ENCODE measurements at regions not wholly inside any gene's neighbourhood (a gene's known extent, or its start where the extent isn't known, plus 50 kb on each side); places are given as distances from the start of the nearest gene placed in this dataset.
"Not testable (repeated sequence)": the region's sequence is repeated elsewhere in the genome, so short reads cannot be mapped to it uniquely, and the experiment has no call there.

DNA sequence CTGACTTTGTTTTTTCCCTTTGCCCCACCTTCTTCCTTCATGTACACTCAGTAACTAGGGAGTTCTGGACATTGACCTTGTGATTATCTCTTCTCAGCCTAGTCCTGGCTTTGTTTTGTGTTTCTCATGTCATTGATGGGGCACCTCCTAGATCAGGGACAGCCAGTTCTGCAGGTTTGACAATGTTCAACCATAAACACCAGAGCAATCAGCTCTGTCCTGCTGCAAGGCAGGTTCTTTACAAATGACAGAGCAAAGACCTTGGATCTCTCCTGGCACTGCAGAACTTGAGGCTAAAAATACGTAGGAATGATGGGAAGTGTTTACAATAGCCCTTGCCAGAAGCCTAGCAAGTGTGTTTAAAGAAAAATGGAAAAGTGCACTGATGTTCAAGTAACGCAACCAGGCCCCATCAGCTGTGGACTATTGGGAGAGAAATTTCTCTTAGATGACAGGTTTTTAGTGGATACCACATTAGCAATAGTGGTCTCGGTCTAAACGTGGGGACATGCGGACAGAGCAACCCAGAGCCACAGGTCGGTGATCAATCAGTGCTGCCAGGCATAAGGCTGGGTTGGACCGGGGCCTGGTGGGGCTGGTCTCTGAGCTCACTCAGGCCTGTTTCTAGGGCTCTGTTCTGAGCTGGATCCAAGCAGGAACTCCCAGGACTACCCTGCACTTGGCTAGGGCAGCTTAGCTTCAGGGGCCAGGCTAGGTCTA lies 76.8 kb downstream of the SOWAHC start:
- DNase-seq (ENCODE audit: low spot score): peak; percentile 97

DNA sequence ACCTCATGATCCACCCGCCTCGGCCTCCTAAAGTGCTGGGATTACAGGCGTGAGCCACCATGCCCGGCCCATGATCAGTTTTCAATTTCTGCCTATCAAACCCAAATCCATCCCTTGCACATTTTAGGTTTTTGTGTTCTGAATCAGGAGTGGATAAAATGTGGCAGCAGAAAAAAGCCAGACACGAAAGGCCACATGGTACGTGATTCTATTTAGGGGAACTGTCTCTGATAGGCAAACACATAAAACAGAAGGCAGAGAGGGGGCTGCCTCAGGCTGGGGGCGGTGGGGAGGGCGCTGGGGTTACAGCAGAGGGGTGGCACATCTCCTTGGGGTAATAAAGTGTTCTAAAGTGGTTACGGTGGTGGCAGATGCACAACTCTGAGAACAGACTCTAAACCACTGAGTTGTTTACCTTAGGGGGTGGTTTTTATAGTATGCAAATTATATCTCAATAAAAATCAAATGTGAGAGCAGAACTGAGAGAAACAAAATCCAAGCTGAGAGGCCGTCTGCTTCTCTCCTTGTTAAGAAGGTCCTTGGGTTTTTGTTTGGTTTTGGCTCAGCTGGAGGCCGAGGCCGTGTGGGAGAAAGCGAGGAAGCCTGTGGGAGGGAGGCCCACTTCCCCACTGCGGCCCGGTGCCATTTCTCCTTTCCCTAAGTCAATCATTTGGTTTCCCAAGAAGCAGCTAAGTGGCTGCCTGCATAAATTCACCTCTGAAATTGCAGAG lies 78.0 kb downstream of the SOWAHC start:
- no peak for DNase-seq (ENCODE audit: low spot score)

DNA sequence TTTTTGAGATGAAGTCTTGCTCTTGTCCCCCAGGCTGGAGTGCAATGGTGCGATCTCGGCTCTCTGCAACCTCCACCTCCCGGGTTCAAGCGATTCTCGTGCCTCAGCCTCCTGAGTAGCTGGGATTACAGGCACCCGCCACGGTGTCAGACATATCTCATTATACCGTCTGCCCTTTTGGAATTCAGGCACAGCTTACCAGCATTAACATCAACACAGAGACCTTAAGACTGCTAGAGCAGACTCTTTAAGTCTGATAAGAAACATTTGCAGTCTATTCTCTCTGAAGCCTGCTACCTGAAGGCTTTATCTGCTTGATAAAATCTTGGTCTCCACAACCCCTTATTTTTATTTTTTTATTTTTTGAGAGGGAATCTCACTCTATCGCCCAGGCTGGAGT lies 78.7 kb downstream of the SOWAHC start:
- DNase-seq (ENCODE audit: low spot score): not testable (repeated sequence)

DNA sequence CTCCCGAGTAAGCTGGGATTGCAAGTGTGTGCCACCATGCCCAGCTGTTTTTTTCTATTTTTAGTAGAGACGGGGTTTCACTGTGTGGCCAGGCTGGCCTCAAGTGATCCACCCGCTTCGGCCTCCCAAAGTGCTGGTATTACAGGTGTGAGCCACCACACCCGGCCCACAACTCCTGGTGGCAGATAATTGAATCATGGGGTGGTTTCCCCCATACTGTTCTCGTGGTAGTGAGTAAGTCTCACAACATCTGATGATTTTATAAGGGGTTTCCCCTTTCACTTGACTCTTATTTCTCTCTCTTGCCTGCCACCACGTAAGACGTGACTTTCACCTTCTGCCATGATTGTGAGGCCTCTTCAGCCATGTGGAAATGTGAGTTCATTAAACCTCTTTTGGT lies 79.1 kb downstream of the SOWAHC start:
- not testable (repeated sequence) for DNase-seq (ENCODE audit: low spot score)

DNA sequence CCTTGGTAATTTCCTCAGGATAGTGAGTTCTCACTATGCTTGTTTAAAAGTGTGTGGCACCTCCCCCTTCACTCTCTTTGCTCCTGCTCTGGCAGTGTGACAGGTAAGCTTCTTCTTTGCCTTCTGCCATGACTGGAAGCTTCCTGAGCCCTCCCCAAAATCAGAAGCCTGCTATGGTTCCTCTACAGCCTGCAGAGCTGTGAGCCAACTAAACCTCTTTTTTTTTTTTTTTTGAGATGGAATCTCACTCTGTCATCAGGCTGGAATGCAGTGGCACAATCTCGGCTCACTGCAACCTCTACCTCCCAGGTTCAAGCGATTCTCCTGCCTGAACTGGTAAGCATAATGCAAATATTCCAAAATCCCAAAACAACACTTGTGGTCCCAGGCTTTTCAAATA lies 80.0 kb downstream of the SOWAHC start:
- no peak for DNase-seq (ENCODE audit: low spot score)

DNA sequence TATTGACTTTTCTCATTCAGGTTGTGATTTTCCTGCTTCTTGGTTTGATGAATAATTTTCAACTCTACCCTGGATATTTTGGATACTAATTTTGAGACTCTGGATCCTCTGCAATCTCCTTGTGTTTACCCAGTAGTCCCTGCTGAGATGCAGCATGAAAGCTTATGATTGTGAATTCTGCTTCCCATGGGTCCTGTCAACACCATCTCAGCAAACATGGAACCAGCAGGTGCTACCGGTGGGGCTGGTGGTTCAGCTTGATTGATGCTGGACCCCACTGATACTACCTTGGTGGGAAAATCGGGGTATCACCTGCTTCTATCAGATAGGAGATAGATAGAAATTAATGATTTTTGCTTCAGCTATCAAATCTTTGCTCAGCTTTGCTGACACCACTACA lies 81.1 kb downstream of the SOWAHC start:
- no peak for DNase-seq (ENCODE audit: low spot score)

DNA sequence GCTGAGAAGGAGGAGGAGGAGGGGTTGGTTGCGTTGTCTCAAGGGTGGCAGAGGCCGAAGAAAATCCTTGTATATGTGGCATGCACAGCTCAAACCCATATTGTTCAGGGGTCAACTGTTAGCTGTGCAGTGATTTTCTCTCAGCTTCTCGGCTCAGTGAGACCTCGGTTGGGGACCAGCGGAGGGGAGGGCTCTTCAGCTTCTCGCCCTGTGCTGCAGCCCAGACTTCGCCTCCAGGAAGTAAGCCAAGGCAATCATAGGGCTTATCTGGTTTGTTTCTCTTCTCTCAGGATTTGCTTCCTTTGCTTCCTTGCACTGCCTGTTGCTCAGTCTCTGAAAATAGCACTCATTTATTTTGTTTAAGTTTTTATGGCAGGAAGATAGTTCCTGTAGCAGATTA lies 85.5 kb downstream of the SOWAHC start:
- DNase-seq (ENCODE audit: low spot score): peak; percentile 58

DNA sequence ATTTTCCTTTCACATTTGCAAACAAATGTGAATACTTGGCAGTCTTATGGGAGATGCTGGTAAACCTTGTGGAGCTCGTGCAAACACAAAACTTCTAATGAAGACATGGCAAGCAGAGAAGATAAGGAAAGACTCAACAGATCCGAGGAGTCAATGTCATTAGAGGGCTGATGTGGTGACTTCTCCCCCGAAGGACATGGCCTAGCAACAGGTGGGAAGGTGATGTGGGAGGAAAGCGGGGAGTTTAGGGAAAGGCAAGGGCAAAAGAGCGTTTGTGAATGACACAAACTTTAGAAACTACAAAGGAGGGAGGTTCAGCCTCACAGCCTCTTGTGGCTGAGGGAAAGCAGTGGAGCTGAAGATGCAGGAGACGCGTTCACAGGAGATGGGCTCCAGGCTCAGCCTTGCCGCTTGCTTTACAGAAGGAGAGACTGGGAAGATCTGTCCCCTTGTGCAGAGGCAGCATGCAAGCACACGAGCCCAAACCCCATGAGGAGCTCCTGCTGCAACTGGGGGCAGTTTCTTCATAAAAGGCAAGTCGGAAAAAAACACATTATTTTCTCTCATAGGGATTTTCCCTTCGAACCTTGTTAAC lies 86.6 kb downstream of the SOWAHC start:
- no peak for DNase-seq (ENCODE audit: low spot score)

DNA sequence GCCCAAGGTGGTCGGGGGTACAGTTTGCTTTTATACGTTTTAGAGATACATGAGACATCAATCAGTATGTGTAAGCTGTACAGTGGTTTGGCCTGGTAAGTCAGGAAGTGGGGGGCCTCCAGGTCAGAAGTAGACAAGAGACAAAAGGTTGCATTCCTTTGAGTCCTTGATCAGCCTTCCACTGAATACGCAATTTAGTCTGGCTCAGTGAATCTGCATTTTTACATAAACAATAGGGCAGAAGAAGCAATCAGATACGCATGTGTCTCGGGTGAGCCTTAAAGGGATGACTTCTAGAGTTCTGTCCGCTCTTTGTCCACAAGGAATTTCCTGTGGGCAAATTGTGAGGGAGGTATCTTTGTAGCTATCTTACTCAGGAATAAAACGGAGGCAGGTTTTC lies 87.2 kb downstream of the SOWAHC start:
- no peak for DNase-seq (ENCODE audit: low spot score)

DNA sequence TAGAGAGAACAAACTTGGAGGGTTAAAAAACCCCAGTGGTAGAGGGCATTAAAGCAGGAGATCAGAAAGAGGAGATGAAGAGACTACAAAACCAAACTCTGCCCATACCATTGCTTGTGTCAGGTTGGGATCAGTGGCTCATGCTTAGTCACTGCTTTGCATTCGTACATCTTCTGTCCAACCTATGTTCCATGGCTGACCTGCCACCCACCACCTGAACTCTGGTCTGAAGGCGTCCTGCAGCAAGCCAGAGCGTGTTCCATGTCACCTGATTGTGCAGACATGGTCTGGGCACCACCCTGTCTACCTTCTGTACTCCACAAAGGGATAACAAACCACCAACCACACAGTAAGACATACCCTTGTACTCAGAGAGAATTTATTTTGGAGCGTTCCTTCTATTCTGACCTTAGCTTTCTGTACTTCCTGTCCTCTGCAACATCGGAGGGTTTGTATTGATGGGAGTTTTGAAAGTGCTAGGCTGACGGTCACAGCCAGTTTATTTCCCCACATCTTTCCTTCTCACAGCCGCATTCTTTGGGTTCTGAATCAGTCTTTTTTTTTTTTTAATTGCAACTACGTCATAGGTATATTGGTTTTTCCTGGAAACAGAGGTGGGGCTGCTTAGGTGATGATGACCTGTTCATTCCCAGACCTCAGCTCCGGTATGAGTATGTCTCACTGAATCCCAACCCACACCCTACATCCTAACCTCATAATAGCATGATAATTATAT lies 88.3 kb downstream of the SOWAHC start:
- peak; percentile 69 for DNase-seq (ENCODE audit: low spot score)

DNA sequence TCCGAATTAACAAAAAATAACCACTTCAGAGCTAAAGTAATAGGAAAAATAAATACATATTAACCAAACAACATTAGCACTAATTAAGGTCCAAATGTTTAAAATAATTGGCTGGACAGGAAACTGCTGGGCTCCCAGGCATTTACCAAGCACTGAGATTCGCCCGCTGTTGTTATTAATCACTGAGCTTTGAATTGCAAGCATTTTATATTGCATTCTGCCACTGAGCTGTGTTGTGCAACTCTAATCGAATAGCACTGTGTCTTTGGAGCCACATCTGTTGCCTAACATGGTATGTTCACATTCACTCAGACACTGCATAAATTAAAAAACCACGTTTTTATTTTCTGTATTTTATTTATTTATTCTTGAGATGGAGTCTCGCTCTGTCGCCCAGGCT lies 88.9 kb downstream of the SOWAHC start:
- no peak for DNase-seq (ENCODE audit: low spot score)

DNA sequence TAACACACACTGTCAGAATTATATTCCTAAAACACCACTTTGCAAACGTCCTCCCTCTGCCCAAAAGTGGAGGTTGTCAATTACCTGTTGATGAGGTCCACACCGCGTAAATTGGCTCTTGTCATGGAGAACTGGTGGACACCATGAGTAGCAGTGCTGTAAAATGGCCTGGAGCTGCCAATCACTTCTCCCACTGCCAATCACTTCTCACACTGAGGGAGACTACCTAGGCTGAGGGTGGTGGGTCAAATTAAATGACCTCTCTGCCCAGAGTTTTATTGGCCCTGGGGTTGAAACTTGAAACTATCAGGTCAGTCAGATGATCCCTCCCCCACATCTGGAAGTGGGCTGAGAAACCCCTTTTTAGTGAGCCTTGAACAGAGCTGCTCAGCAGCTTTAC lies 89.6 kb downstream of the SOWAHC start:
- DNase-seq (ENCODE audit: low spot score): no peak

DNA sequence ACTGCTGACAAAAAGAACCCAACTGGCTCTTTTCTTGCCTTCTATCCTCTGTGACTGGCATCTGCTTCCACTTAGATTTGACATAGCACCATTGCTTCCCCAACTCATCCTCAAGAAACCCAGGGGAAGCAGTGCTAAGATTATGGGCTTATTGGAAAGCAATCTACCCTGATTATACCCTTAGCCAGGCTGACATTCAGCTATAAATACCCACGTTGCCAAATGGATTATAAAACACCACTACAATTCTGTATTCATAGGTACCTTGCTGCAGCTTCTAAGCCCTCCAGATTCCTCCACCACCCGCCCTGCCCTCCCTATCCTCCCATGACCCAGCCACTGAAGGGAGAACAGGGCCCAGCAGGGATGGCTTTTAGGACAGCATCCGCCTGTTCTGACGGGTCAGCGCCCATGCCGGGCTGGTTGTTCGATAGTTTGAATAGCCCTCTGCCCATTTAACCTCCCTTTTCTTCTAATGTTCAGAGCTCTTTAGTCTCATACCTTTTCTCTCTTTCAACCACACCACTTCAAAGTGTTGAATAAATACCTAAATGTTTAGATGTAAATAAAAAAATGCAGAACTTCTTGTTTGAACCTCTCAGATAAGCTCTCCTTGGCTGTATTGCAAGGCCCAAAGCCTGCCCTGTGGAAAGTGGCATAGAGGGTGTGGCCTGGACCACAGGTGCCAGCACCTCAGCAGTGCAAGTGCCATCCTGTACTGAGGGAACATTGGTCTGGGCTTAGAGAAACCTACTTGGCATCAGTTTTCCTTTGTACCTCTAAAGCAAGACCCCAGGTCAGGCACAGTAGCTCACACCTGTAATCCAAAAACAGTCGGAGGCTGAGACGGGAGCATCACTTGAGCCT lies 86.6 kb upstream of the RGPD5 start:
- no peak for DNase-seq (ENCODE audit: low spot score)

DNA sequence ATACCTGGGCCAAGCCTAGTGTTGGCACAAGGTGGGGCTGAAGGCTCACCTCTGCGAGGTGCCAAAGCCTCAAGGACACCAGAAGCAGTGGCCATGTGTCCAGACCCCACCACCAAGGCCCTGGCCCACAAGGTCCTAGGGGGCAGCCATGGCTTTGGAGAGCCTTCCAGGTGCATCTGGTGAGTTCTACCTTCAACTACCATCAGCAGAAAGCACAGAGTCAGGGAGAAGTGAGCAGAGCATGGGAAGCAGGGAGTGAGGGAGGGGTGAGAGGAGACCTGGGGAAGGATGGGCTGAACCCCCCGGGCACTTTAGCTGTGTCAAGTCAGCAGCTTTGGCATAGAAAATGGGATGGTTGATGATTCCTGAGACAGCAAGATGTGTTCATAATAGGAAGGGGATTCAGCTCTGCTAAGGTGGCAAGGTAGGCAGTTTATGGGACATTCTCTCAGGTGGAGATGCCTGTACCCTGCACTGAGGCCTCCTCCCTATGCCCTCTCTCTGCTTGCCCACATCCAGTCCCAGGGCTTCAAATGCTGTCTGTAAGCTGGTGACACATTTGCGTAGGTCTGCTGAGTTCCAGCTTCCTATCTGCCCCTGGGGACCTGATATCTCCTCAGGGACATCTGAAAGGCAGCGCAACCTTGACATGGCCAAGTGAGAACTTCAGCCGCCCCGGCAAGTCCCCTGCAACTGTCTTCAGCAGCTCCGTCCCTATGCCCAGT lies 83.4 kb upstream of the RGPD5 start:
- DNase-seq (ENCODE audit: low spot score): no peak

DNA sequence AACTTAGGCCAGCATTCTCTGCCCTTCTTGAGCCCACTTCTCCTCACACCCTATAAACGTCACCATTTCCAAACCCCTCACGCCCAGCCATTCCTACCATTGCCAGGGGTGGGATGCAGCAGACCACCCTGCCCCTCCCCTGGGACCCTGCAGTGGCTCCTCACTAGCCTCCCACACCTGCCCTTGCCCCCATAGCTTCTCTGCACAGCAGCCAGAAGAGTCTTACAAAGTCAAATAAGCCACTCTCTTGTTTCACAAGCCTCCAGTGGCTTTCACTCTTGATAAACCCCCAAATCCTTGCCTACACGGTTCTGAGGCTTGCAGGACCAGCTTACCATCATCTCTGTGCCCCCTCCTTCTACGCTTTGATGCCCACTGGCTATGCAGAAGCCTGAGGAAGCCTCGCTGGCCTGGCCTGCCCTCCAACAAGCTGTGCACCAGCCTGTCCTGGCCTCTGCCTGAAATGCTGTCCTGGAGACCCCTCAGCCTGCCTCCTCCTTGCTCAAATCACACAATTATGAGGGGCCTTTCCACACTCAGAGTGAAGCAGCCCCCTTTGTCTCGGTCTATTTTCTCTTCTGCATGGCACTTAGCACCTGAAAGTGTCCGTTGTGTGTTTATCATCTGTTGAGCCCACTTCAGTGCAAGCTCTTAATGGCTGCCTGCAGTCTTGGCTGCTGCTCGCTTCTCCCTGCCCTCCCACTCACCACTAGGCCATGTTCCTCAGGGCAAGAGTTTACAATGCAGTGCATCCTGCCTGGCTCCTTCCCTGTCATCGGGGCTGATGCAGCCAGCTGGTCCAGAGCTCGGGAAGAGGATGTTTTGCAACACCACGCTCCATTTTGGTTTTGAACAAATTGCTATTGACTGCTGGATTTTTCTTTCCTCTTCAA lies 82.6 kb upstream of the RGPD5 start:
- no peak for DNase-seq (ENCODE audit: low spot score)

DNA sequence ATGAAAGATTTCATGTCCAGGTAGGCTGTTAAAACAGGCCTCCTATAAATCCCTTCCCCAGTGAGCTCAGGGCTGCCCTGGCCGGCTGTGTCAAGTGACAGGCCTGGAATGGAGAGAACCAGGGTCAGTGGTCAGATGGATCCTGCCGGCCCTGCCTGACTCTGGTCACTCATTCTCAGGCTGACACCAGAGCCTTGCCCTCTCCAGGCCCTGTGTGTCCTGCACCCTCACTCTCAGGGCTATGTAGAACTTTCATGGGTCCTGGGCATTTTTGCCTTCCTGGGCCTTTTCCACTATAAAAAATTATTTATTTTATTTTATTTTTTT lies 82.0 kb upstream of the RGPD5 start:
- no peak for DNase-seq (ENCODE audit: low spot score)

DNA sequence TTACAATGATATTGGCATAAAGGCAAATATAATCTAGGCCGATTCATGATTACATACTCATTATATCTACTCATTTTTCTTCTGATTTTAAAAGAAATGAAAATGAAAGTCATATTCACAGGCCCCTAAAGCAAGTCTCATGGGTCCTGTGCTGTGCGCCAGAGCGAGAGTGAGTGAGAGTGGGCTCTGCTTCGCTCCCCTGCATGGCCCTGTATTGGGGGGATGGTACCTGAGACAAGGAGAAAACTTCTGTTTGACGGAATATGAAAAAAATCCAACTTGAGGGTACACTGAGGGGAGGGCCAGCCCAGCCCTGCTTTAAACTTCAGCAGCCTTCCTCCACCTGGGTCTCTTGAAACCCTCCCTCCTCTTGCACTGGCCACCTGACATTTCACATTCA lies 81.4 kb upstream of the RGPD5 start:
- DNase-seq (ENCODE audit: low spot score): no peak

DNA sequence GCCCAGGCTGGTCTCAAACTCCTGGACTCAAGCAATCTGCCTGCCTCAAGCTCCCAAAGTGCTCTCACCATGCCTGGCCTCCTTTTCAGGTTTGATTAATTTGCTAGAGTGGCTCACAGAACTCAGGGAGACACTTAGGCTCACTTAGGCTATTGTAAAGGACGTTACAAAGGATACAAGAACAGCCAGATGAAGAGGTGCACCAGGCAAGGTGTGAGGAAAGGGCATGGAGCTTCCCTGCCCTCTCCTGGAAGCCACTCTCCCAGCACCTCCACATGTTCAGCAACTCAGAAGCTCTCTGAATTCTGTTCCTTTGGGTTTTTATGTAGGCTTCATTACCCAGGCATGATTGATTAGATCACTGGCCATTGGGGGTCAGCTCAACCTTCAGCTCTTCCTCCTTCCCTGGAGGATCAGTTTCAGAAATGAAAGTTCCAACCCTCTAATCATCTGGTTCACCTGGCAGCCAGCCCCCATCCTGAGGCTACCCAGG lies 78.7 kb upstream of the RGPD5 start:
- peak; percentile 79 for DNase-seq (ENCODE audit: low spot score)

DNA sequence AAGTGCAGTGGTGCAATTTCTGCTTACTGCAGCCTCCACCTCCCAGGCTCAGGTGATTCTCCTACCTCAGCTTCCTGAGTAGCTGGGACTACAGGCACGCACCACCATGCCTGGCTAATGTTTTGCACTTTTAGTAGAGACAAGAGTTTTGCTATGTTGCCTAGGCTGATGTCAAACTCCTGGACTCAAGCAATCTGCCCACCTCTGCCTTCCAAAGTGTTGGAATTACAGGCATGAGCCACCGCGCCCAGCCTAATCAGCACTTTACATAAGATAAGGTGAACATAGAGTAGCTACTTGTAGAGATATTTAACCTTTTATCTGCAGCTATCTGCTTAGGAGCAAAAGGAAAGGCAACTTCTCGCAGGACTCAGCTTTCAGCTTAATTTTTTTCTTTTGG lies 77.5 kb upstream of the RGPD5 start:
- not testable (repeated sequence) for DNase-seq (ENCODE audit: low spot score)

DNA sequence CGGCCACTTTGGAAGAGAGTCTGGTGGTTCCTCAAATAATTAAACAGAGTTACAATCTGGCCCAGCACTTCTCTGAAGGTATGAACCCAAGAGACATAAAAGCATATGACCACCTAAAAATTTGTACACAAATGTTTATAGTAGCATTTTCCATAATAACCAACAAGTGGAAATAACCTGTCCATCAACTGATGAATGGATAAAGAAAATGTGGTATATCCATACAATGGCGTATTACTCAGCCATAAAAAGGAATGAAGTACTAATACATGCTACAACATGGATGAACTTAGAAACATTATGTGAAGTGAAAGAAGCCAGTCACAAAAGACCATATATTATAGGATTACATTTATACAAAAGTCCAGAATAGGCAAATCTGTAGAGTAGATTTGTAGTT lies 76.0 kb upstream of the RGPD5 start:
- DNase-seq (ENCODE audit: low spot score): no peak
